Thoracic aorta (tissue), 2 donors: ENCODE measurements at regions not wholly inside any gene's neighbourhood (a gene's known extent, or its start where the extent isn't known, plus 50 kb on each side); places are given as distances from the start of the nearest gene placed in this dataset.

Source experiments
- ATAC-seq: fragments of 150-250 bp; one replicate; pipeline ENCODE4 v1.8.0; 2017; ENCODE audit warnings: low read depth; ENCODE audit not compliant: insufficient number of reproducible peaks, low FRiP score
- DNase-seq: peaks from one replicate; pipeline ENCODE4 v3.0.0-alpha.2; 2020; ENCODE audit warnings: low spot score
- H3K27ac ChIP-seq, 2 donors: fragments of 200-600 bp; sonication (generic); 1 replicate in 1 of 2; 2 replicates in 1 of 2; pipeline ENCODE4 v1.5.1; 2016; ENCODE audit warnings: mild to moderate bottlenecking in 2 of 2, moderate library complexity in 2 of 2
- H3K27me3 ChIP-seq: fragments of 200-600 bp; sonication (generic); replicated peaks from 2 replicates; pipeline ENCODE4 v1.6.0; 2016; ENCODE audit warnings: mild to moderate bottlenecking; ENCODE audit not compliant: insufficient read depth
- H3K36me3 ChIP-seq: fragments of 200-600 bp; sonication (generic); one replicate; pipeline ENCODE4 v1.5.1; 2016
- H3K4me1 ChIP-seq, 2 donors: fragments of 200-600 bp; sonication (generic); 1 replicate in 1 of 2; 2 replicates in 1 of 2; pipeline versions ENCODE4 v1.5.1 to v1.6.0; 2016; ENCODE audit warnings: low read depth in 2 of 2, mild to moderate bottlenecking in 1 of 2; ENCODE audit not compliant: control insufficient read depth in 1 of 2
- H3K4me3 ChIP-seq: fragments of 200-600 bp; sonication (generic); 2 replicates; pipeline ENCODE4 v1.5.1; 2016; ENCODE audit warnings: mild to moderate bottlenecking
- H3K9me3 ChIP-seq: fragments of 200-600 bp; sonication (generic); 2 replicates; pipeline ENCODE4 v1.5.1; 2016
- TF ChIP-seq, protein P1 (sequence below): fragments of 200-600 bp; sonication (generic); IDR thresholded peaks from one replicate; pipeline ENCODE4 v1.5.1; 2019; ENCODE audit warnings: antibody characterized with exemption

DNA sequence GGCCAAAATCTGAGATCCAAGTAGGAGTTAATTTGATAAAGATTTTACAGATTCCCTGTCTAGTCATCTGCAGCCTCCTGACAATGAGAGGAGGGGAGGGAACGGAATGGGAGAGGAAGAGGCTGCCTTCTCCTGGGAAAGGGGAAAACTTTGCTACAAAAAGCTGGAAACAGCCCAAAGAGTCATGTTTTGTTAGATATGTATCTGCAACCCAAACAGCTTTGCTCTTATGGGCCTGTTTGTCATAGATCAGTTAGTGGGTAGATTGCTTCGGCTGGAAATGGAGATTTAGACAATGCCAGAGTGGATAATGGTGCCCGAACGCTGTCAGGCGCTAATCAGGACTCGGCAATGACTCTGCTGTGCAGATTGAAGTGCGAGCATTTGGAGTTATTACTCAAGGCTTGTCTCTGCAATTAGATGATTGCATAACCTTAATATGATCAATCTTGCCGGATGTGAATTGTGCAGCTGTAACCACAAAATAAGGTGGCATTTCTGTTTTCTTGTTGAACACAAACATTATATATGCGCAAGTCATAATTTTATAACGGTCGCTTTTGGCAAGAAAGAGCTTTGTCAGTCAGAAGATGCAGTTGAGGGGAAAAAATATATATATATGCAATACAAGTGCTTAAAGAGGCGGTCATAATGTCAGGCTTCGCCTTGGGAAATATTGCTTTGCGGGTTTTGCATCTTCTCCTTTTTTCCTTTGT is 92.4 kb upstream of the MAFB start:
- ATAC-seq (no peak), DNase-seq (no peak)
- Histone ChIP-seq H3K27ac (no peak overlapping the region), H3K4me3 (no peak overlapping the region), H3K4me1 (peaks cover 2 to 7% of the 10 kb centered on the region in 2 donors), H3K27me3 (no peaks in the 10 kb centered on the region), H3K36me3 (no peaks in the 10 kb centered on the region), H3K9me3 (no peaks in the 10 kb centered on the region)
- TF ChIP-seq, protein P1, sequence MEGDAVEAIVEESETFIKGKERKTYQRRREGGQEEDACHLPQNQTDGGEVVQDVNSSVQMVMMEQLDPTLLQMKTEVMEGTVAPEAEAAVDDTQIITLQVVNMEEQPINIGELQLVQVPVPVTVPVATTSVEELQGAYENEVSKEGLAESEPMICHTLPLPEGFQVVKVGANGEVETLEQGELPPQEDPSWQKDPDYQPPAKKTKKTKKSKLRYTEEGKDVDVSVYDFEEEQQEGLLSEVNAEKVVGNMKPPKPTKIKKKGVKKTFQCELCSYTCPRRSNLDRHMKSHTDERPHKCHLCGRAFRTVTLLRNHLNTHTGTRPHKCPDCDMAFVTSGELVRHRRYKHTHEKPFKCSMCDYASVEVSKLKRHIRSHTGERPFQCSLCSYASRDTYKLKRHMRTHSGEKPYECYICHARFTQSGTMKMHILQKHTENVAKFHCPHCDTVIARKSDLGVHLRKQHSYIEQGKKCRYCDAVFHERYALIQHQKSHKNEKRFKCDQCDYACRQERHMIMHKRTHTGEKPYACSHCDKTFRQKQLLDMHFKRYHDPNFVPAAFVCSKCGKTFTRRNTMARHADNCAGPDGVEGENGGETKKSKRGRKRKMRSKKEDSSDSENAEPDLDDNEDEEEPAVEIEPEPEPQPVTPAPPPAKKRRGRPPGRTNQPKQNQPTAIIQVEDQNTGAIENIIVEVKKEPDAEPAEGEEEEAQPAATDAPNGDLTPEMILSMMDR: no peak

DNA sequence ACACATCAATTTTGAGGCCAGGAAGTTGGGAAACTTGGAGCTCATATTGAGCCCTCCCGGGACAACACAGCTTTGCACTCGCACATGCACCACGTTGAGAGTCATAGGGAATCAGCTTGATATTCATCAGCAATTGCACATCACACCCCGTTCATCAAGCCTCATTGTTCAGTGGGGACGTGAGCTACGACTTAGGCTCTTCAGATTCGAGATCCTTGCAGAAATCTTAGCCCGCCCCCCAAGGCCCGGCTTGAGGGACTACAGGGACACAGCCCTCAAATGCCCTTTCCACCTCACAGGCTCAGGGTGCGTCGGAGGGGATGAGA is 93.0 kb upstream of the MAFB start:
- DNase-seq (no peak), ATAC-seq (no peak)
- Histone ChIP-seq H3K4me3 (no peak overlapping the region), H3K9me3 (no peaks in the 10 kb centered on the region), H3K27ac (no peak overlapping the region), H3K36me3 (no peaks in the 10 kb centered on the region), H3K27me3 (no peaks in the 10 kb centered on the region), H3K4me1 (peaks cover under 1 to 2% of the 10 kb centered on the region in 2 donors)
- TF ChIP-seq, protein P1: no peak

DNA sequence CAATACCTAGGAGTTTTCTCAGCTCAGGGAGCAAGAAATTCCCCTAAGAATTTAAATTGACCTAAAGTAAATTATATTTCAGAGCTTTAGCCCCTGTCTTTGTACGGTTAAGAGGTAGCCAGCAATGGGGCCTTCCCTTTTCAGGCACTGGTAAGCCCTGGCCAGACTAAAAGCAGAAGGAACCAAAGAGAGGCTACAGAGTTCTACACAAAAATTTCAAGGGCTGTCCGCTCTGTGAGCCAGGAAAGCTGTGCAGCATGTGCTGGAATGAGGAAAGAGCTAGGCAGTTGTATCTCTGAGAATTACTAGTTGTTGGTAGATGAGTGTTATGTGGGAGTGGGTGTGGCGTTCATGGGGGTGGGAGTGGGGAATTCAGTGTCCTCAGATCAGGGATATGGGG is 96.3 kb upstream of the MAFB start:
- Histone ChIP-seq H3K4me3 (no peak overlapping the region), H3K36me3 (no peaks in the 10 kb centered on the region), H3K9me3 (no peaks in the 10 kb centered on the region), H3K4me1 (no peaks in the 10 kb centered on the region), H3K27ac (no peak overlapping the region), H3K27me3 (no peaks in the 10 kb centered on the region)
- TF ChIP-seq, protein P1: no peak
- ATAC-seq (no peak), DNase-seq (no peak)

DNA sequence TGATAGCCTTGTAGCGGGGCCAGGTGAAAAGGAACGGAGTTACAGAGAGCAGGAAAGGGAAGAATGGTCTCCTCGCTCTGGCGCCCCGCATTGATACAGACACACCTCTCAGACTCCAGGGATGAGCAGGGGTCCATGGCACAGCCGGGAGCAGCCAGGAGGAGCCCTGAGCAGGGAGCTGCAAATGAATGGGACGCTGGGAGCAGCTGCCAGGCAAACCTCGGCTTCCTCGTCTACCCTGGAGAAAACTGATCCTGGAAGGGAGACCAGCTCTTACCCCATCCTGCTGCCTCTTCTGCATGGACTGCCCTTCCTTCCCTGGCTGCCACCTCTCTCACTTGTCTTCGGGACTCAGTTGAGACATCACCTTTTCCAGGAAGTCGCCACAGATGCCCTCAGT is 97.3 kb upstream of the MAFB start:
- Histone ChIP-seq H3K9me3 (no peaks in the 10 kb centered on the region), H3K27ac (no peak overlapping the region)
- ATAC-seq: no peak

DNA sequence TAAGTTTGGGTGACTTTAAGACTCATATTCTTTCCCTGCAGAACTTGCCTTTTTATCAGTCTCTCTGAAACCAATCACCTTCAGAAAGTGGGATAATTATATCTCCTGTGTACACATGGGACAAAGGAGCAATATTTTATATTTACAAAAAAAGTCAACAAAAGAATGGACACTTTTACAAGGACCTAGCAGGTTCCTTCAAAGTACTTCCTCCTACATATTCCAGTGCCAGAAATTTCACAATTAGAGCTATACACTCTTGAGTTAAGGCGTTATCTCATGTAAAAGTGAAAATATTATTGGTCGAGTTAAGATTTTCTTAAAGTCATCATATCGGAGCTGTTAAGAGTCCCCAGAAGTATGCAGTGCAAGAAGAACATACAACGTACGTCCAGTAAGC is 98.9 kb upstream of the MAFB start:
- H3K4me3 ChIP-seq: no peak overlapping the region
- ATAC-seq (no peak), DNase-seq (no peak)
- no peaks in the 10 kb centered on the region for H3K9me3 ChIP-seq
- H3K36me3 ChIP-seq: no peaks in the 10 kb centered on the region
- no peak overlapping the region for H3K27ac ChIP-seq
- no peaks in the 10 kb centered on the region for H3K27me3 ChIP-seq
- H3K4me1 ChIP-seq: no peaks in the 10 kb centered on the region
- TF ChIP-seq, protein P1: no peak

More for the DNA sequence above, 97.3 kb upstream of the MAFB start:
- H3K27me3 ChIP-seq: no peaks in the 10 kb centered on the region
- no peak for DNase-seq
- no peak overlapping the region for H3K4me3 ChIP-seq
- no peaks in the 10 kb centered on the region for H3K4me1 ChIP-seq
- TF ChIP-seq, protein P1: no peak
- no peaks in the 10 kb centered on the region for H3K36me3 ChIP-seq
